TTC549 (cell line): ENCODE measurements at regions not wholly inside any gene's neighbourhood (a gene's known extent, or its start where the extent isn't known, plus 50 kb on each side); places are given as distances from the start of the nearest gene placed in this dataset.
"Not testable (repeated sequence)": the region's sequence is repeated elsewhere in the genome, so short reads cannot be mapped to it uniquely, and the experiment has no call there.

Source experiments
- FAIRE-seq: peaks from 2 replicates; lab custom pipeline; 2012; peaks lifted over from hg19 to GRCh38; lab: Jason Lieb, UNC

DNA sequence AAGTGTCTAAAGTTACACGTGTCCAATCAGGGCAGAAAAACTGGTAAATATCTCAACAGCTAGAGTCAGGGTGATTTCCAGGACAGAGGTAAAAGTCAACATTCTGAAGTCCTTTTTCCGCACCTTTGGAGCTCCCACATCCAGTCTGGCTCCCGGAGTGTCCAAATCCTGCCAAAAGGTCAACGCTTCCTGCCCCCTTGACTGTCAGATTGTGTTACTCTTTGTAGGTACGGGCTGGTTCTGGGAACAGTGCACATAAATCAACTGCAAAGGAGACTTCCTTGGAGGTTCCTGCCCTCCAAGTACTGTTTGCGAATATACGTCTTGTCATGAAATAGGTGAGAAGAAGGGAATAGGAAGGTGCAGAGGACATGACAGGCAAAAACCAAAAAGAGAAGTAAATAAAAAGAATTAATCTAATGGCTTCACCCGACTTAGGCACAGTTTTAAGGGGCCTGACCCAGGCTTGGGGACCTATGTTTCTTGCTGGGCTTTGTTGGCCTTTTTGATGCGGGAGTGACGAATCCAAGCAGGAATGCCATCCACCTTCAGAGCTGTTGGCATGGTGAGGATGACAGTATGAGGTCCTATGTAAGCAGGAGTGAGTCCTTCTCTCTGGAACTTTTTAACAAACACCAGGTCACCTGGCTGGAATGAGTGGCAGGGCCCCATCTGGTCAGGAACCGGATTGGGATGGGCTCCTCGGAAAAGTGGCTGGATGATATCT lies 155.4 kb downstream of the TRIM27 start:
- no peak for FAIRE-seq

DNA sequence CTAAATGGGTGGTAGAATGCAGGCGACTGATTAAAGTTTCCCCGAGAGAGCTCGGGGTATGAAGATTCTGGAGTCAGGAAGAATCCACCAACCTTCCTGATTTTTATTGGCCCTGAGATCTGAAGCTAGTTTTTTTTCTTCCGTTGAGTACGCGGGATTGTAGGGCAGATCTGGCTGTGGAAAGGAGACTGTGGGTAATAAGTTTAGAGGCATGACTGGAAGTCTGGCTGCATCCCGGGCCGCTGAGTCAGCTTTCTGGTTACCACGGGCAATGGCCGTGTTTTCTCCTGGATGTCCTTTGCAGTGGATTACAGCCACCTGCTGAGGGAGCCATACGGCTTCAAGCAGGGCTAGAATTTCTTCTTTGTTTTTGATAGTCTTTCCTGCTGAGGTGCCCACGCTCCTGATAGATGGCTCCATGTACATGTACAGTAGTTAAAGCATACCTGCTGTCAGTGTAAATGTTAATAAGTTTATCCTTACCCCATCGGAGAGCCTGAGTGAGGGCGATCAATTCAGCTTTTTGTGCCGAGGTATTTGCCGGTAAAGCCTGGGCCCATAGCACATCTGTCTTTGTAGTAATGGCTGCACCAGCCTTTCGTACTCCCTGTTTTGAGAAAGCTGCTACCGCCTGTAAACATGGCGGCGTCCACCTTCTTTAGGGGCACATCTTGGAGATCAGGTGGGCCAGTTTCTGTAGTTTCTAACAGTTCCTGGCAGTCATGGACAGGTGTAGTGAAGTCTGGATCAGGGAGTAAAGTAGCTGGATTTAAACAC lies 154.0 kb downstream of the TRIM27 start:
- FAIRE-seq = no peak

DNA sequence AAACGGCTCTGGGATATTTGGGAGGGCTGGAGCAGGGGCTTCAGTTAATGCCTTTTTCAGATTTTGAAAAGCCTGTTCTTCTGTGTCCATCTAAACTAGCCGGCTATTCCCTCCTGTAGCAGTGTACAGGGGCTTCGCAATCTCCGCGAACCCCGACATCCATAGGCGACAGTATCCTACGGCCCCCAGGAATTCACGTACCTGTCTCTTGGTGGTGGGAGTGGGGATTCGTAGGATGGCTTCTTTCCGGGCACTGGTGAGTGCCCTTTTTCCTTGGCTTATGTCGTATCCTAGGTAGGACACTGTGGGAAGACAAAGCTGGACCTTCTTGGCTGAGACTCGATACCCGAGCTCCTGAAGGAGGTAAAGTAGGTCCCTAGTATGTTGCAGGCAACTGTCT lies 153.1 kb downstream of the TRIM27 start:
- no peak for FAIRE-seq

DNA sequence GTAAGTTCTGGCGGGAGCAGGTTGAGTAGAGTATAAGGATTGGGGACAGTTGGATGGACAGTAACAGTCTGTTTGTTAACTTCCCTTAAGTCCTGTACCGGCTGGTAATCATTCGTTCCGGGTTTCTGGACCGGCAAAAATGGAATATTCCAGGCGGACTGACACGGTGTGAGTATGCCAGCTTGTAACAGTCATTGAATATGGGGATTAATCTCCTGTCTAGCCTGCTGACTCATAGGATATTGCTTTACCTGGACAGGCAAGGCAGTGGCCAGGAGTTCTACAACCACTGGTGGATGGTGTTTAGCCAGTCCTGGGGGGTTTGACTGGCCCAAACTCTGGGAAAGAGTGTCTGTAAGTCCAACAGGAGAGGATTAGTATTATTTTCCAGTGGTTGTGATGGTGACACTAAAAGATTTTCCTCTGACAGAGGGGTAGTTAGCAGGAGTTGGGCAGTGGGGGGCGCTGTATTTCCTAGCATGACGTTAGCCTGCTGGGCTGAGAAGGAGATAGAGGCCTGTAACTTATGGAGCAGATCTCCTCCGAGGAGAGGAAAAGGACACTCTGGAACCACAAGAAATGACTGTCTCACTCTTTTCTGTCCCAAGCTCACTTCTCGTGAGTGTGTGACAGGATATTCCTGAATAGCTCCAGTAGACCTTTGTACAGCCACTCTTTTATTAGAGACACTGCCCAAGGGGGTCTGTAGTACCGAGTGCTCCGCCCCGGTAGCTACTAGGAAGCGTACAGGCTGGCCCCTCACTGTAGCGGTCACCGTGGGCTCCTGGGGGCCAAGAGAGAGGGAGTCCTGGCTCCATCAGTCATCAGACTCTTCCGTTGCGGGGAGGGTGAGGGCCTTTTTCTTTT lies 152.2 kb downstream of the TRIM27 start:
- no peak for FAIRE-seq

DNA sequence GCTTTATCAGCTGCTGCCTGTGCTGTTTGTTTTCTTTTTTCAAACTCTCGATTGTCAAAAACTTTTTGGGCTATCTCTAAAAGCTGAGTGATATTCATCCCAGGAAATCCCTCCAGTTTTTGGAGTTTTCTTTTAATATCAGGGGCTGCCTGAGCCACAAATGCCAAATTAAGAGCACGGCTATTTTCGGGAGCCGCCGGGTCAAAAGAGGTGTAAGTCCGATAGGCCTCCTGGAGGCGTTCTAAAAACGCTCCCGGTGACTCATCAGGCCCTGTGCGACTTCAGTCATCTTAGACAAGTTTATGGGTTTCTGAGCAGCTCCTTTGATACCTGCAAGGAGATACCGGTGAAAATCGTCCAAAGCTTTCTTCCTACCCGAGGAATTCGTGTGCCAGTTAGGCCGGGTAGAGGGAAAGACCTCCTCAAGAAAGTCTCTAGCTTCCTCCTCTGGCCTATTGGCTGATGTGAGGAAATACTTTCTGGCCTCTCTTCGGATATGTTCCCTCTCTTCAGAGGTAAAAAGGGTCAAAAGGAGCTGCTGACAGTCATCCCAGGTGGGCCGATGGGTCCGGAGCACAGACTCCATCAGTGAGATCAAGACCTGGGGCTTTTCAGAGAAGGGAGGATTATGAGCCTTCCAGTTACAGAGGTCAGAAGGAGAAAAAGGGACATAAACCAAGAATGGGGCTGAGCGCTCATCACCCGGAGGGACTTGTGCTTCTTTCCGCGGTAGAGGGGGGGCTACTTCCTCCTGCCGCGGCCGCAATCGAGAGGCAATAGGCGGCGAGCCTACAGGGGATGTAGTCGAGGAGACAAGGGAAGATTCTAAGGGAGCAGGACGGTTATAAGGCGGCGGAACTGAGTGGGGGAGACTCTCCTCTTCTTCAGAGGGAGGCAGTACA lies 151.1 kb downstream of the TRIM27 start:
- no peak for FAIRE-seq

DNA sequence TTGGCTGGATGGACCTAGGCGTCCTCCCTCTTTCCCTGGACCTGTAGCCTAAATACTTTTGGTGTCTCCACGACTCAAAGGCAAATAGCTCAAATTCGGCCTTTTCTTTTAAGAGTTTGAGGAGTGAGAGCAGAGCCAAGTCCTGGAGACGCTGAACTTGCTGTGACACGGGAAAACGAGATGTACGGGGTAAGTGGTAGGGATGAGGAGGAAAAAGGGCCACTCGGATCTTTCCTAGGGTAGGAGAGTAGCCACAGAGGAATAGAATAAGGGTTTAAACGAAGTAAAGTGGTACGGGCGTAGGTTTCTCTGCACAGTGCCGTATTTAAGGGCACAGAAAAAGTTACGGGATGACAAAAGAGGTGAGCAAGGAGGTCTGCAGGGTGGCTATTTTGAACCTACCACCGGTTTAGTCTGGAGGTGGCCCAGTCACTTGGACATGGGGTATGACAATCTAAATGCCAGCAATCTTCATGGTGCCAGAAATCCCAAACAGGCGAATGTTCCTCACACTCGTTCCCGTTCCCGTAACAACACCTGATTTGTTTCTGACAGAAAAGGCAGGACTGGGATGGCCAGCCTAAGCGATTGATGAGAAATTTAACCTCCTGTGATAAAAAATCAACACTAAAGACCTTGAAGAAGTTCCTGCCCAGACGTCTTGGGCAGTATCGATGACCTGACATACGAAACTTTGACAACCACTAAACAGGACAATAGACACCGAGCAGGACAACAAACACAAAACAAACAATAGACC lies 149.3 kb downstream of the TRIM27 start:
- FAIRE-seq = no peak

DNA sequence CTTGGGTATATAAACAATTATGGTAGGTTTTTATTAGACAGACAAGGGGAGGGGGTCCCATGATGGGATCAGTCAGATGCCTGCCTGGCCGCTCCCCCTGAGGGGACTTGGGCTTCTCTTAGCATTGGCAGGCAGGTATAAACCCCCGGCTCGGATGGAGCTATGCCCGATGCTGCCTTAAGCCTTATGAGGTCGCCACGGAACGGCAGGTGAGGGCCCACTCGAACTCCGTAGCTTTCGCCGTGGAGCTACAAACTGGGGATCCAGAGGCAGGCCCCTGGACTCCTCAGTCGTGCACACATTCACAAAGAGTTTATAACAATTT lies 148.8 kb downstream of the TRIM27 start:
- FAIRE-seq = no peak

DNA sequence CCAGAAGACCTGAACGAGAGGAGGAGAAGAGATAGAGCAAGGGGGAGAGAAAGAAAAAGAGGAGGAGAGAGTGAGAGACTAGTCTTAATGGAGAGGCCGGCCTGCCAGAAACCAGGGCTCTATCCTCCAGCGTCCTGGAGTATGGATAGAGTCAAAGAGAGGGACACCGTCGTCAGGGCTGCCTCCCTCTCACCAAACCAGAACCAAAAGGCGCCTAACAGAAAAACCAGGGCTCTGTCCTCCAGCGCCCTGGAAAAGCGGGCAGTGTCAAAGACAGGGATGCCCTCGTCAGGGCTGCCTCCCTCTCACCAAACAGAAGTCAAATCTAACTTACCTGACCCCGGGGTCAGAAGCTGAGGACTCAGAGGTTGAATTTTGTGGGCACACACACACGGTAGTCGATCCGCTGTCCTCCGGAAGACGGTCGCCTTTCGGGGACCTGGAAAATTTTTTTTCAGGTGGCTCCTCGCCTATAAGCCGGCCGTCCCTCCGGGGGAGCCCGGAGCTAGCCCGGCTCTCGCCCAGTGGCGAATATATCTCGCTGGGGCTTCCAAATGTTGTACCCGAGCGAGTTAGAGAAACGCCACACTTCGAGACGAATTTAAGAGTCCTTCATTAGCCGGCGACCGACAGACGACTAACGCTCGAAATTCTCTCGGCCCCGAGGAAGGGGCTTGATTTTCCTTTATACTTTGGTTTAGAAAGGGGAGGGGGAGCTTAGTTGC lies 148.2 kb downstream of the TRIM27 start:
- no peak for FAIRE-seq

DNA sequence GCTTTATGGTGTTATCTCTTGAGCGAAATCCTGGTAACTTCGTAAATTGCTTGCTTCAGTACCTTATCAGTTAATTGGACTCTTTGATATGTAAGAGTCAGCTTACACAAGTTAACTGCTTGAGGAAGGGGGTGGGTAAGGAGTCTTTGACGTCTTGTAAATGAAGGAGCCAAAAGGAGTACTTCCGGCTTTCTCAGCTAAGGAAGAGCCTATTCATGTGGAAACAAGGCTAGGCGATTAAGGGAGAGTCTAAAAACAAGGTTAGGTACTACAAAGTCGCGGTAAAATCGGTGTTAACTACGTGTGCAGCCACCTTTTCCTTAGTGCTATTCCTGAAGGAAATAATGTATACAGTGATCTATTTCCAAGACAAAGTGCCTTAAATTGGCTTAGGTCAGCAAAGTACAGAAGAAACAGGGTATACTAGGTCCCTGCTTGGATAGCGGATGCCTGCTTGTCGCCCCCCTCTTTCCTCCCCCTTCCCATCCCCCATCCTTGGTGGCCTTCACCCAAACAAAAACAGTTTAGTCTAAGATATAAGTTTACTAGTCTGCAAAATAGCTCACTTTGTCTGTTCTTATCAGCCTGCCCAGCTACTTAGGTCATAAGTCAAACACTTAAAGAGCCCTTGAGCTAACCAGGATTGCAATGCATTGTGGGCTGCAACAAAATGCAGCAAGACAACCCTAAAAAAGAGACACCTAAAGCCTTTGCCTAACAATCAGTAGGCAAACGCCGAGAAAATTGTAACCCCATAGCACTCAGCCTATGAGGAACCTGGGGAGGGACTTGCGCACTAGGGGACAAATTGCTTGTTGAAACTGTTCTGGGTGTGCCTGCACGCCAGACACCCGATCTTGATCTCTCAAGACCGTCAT lies 147.3 kb downstream of the TRIM27 start:
- FAIRE-seq = no peak

DNA sequence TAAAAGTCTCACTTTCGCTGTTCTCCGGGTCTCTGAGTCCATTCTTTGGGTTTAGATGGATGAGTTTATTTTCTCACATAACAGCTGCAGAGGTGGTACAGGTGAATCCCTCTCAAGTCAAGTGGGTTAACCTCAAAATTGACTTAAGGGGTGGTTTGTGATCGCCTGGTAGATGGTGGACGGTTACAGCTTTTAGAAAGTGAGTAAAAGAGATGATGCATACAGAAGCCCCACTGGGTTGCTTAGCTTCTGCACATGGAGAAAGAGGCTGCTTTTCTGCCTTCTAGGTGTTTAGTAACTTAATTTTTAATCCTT lies 146.7 kb downstream of the TRIM27 start:
- no peak for FAIRE-seq

DNA sequence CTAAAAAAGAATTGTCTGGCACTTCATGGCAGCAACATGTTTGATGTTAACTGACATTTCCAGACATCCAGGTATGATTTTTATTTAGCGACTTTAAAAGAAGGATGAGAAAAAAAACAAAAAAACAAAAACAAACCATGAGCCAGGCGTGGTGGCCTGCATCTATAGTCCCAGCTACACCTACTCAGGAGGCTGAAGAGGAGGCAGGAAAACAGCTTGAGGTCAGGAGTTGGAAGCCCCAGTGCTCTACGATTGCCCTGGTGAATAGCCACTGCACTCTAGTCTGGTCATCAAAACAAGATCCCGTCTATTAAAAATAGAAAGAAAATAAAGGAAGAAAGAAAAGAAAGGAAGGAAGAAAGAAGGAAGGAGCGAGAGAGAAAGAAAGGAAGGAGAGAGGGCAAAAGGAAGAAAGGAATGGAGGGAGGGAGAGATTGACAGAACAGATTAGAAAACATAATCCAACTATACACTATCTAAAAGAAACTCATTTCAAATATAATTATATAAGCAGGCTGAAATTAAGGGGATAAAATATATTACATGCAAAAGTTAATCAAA lies 141.6 kb downstream of the TRIM27 start:
- no peak for FAIRE-seq

DNA sequence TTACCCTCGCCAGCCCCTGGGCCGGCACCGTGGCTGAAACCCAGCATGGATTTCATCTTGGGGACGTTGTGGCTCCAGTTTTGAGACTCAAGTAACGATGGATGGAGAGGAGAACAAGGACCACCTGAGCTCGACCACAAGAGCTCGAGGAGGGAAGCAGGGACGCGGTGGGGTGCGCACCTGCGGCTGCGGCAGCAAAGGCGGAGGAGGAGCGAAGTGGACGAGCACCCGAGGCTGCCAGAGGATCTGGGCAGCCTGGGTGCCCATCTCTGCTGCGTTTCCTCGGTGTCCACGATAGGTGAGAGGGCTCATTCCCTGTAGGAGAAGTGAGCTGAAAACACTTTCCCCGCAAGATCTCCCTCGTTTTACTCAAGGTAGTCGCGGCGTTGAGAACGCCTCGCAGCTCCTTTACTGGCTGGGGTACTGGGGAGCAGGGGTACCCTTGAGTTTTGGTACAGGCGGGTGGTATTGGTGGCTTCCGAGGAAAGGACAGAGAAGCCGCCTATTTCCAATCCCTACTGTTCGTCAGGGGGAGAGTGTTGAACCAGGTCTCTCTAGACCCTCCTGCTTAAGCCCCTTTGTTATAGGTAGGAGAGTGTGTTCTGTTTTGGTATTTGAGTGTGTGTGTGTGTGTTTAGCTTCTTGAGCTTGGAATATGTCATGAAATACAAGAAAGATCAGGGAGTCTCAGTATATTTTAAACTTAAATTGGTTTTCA lies 137.7 kb downstream of the TRIM27 start:
- no peak for FAIRE-seq

DNA sequence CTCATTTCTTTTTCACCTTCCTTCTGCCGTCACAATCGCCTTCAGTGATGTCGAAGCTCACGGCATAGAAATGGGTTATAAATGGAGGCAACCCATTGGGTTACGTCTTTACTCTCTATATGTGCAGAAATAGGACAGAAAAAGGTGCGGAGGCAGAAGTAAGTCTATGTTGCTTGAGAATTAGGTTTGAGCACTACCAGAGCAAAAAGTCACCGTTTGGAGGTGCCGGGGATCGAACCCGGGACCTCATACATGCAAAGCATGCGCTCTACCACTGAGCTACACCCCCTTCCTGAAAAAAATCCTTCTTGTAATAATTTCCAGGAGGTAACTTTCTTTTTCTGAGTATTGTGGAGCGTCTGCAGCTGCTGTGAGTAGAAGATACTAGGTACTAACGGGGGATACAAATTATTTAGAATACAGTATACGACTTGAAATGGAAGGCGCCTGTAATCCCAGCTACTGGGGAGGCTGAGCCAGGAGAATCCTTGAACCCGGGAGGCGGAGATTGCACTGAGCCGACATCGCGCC lies 134.2 kb downstream of the TRIM27 start:
- peak; percentile 81 for FAIRE-seq

DNA sequence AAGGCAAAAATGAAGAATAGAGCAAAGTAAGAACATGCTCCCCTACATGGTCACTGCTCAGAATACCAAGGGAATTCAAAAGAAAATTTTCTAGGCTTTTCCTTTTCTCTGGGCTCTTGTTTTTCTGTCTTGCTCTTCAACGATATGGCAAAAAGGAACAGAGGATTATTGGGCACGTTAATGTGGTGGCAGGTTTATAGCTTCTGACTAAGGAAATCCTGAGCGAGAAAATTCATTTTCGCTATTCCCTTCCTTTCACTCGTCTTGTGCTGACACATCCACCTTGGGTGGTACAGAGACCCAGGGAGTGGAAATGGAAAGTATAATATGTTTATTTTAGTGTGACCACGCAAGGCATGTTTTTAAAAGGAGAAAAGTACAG lies 132.8 kb downstream of the TRIM27 start:
- FAIRE-seq = no peak

DNA sequence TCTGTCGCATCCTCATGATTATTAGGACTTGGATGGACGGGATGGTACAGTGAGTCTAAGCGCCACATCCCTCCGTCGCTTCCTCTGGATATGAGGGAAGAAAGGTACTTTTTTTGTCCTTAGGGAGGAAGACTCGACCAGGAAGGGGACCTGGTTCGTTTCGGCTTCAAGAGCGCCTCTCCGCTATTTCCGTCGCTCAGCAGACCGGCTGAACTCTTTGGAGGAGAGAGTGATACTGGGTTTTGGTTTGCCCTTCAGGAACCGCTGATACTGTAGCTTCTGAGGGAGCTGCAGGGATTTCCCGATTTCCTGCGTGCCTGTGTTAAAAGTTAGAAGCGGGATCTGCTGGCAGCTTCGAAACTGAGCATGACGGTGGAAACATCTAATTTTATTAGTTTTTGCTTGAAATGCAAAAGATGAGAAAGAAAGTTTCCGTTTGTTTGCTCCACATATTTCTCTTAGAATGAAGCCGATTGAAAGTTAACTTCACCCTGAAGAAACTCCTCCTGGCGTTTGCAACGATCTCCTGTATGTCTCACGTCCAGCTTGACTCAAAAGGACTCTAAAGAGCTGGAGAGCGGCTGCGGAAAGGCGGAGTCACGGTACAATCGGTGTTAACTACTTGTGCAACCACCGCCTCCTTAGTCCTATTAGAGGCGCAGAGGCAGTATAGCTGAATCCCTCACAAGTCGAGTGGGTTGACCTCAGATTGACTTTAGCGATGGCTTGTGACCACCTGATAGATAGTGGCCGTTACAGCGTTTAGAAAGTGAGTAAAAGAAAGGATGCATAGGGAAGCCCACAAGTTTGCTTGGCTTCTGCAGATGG lies 129.4 kb downstream of the TRIM27 start:
- FAIRE-seq = peak; percentile 13

DNA sequence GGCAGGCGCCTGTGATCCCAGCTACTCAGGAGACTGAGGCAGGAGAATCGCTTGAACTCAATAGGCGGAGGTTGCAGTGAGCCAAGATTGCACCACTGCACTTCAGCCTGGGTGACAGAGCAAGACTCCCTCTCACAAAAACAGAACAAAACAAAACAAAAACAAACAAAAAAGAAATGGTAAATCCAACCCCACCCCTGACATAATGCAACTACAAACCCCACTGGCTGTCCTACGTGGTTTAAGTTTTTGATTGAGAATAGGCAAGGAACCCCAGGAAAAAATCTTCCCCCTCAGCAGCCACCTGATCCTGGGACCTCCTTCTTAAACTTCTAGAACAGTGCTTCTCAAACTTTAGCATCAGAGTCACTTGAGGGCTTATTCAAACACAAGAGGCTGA lies 123.1 kb downstream of the TRIM27 start:
- FAIRE-seq = not testable (repeated sequence)
